Coronary artery (tissue), 2 donors: ENCODE measurements at regions not wholly inside any gene's neighbourhood (a gene's known extent, or its start where the extent isn't known, plus 50 kb on each side); places are given as distances from the start of the nearest gene placed in this dataset.

Source experiments
- DNase-seq: peaks from one replicate; pipeline ENCODE4 v3.0.0-alpha.2; 2017; ENCODE audit warnings: low spot score
- H3K27ac ChIP-seq, 2 donors: fragments of 200-600 bp; sonication (generic); one replicate each; pipeline ENCODE4 v1.5.1; 2016 to 2019
- H3K4me3 ChIP-seq: fragments of 200-600 bp; sonication (generic); 2 replicates; pipeline ENCODE4 v1.5.1; 2016; ENCODE audit warnings: mild to moderate bottlenecking, moderate library complexity
- TF ChIP-seq, protein P1 (sequence below): fragments of 200-600 bp; sonication (generic); IDR thresholded peaks from one replicate; pipeline ENCODE4 v1.5.1; 2019; ENCODE audit warnings: antibody characterized with exemption

DNA sequence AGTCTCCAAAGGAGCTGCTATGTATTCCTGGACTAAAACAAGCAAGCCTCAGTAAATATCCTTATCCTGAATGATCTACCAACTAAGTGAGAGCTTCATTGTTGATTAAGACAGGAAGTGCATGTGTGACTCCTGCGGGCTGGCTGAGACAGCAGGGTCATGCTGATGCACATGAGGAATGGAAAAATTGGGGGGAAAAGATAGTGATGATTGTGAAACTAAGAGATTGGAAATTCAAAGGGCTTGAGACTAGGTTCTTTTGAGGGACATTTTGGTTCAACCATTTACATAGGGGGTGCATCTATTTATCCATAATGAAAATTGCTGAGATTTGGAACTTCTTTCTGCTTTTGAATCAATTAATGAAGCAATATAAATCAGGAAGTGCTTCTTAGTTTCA, 61.1 kb upstream of the C1QTNF7 start:
- Histone ChIP-seq H3K27ac (no peak overlapping the region), H3K4me3 (no peak overlapping the region)
- TF ChIP-seq, protein P1, sequence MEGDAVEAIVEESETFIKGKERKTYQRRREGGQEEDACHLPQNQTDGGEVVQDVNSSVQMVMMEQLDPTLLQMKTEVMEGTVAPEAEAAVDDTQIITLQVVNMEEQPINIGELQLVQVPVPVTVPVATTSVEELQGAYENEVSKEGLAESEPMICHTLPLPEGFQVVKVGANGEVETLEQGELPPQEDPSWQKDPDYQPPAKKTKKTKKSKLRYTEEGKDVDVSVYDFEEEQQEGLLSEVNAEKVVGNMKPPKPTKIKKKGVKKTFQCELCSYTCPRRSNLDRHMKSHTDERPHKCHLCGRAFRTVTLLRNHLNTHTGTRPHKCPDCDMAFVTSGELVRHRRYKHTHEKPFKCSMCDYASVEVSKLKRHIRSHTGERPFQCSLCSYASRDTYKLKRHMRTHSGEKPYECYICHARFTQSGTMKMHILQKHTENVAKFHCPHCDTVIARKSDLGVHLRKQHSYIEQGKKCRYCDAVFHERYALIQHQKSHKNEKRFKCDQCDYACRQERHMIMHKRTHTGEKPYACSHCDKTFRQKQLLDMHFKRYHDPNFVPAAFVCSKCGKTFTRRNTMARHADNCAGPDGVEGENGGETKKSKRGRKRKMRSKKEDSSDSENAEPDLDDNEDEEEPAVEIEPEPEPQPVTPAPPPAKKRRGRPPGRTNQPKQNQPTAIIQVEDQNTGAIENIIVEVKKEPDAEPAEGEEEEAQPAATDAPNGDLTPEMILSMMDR = no peak
- DNase-seq = no peak

DNA sequence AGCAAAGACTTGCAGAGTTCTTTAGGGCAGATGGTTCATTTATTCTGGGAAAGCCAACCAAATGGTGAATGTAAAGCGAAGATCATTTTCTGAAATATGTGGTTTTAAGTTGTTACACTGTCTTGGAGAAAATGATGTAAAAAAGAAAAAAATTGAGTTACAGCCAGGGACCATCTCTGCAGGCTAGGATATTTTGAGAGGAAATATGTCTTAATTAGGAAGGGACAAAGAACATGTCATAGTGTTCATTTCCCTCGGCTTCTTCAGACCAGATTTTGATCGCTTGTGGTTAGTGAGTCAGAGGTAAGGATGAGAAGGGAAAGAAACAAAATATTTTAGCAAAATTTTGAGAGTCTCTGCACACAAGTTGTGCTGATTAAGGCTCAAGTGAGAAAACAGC, 59.0 kb upstream of the C1QTNF7 start:
- no peak for DNase-seq
- TF ChIP-seq, protein P1 = no peak
- H3K4me3 ChIP-seq = no peak overlapping the region
- H3K27ac ChIP-seq = no peak overlapping the region

DNA sequence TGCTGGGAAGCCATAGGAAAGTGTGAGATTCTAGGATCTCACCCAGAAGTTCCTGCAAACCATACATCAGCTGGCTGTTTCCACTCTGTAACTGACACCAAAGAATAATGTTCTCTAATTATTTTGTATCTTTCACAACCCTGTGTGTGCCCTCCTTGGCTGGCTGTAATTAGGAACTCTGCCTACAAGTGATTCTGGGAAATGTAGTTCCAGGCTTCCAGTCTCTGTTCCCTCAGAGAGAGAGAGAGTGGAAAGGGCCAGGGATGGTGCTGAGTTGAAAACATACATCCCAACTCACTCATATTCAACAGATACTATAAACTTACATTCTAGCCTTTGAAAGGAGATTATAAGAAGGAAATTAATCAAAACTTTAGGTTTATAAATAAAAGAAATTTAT, 57.5 kb upstream of the C1QTNF7 start:
- no peak for DNase-seq

DNA sequence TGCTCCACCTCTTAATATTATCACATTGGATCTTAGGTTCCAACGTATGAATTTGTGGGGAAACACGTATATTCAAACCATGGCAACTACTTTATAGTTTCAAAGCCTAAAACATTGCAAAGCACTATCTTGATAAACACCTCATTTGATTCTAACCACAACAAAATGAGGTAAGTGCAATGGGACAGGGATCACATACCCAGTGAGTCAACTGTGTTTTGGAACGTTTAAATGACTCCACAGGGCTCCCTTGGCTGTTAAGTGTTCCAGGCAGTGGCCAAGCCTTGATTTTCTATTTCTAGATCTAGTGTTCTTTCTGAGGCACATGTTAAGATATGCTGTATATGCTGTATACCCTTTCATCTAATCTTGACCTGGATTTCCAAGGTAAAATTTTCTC, 54.5 kb upstream of the C1QTNF7 start:
- no peak for DNase-seq
- TF ChIP-seq, protein P1 = no peak
- Histone ChIP-seq H3K27ac (peak overlapping the region in 1 of 2 donors; percentile 82), H3K4me3 (no peak overlapping the region)

More for the DNA sequence above, 57.5 kb upstream of the C1QTNF7 start:
- TF ChIP-seq, protein P1 = no peak
- no peak overlapping the region for H3K4me3 ChIP-seq
- H3K27ac ChIP-seq = peak overlapping the region in 1 of 2 donors; percentile 44

DNA sequence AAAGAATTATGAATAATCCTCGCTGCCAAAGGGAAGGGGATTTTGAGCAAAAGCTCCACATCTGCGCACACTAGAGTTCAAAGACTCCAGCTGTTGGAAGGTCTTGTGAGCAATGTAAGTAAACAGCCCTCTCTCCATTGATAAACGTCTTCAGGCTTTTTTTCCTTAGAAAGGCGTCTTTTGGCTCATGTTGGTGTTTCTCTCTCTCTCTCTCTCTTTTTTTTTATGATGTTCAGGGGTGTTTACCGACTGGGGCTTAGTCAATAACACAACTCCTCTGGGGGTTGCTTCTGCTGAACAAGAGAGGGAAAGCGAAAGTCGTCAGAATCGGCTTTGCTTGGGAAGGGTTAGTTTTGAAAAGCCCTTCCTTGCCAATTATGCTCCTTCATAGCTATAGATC, 53.2 kb upstream of the C1QTNF7 start:
- H3K27ac ChIP-seq = peak overlapping the region; percentile 42 to 82
- peak overlapping the region; percentile 59 for H3K4me3 ChIP-seq
- no peak for DNase-seq
- TF ChIP-seq, protein P1 = no peak

DNA sequence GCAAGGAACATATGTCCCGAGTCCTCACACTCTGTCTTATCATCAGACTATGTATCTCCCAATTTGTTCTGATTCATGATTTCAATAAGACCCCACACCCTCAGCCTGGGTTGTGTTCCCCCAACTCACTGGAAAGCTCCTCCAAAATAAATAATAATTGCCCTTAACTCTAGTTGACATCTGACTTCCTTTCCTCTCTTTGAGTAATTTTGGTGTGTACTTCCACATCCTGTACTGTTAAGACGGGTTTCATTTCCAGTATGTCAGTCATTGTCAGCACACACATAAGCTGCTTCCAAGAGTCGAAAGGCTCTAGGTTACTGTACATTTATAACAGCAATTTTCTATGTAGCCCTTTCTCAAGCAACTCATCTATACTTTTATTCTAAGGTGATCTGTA, 52.2 kb upstream of the C1QTNF7 start:
- Histone ChIP-seq H3K27ac (peak overlapping the region; percentile 42 to 82), H3K4me3 (peak overlapping the region; percentile 59)
- TF ChIP-seq, protein P1 = no peak
- DNase-seq = no peak

DNA sequence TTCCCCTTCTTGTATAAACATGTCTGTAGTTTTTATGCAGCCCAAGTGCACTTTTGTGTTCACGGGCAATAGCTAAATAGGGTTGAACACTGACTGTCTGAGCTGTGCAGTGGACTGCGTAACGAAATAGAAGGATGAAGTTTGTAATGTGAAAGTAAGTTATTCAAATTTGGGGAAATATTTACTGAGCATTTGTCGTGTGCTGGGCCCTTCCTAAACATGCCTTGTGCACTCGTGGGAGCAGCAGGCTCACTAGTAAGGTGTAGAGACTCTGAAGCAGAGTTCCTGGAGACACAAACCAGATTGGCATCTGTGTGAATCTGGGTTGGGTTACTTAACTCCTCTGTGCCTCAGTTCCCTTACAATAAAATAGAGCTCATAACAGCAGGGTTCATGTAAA, 51.7 kb upstream of the C1QTNF7 start:
- no peak for DNase-seq
- TF ChIP-seq, protein P1 = no peak
- Histone ChIP-seq H3K27ac (peak overlapping the region in 1 of 2 donors; percentile 82), H3K4me3 (peak overlapping the region; percentile 59)
